GM13976 (cell line): ENCODE measurements at regions not wholly inside any gene's neighbourhood (a gene's known extent, or its start where the extent isn't known, plus 50 kb on each side); places are given as distances from the start of the nearest gene placed in this dataset.

Experiments
- DNase-seq: peaks from one replicate; pipeline ENCODE4 v3.0.0; 2012; ENCODE audit warnings: low spot score
- in situ Hi-C: fragments of 300-500 bp; cut with MboI; formaldehyde crosslinking; loops from one replicate; pipeline ENCODE4 v1.12.0; 2022; ENCODE audit warnings: low sequenced_read_pairs, mixed read lengths, inconsistent platforms; ENCODE audit not compliant: unreplicated experiment
- TF ChIP-seq, protein P1 (sequence below): IDR thresholded peaks from 2 replicates; pipeline ENCODE4 v1.5.1; 2012; ENCODE audit warnings: borderline replicate concordance, mild to moderate bottlenecking; ENCODE audit not compliant: insufficient read depth; ENCODE audit errors: extremely low read depth, missing control alignments, control extremely low read depth

DNA sequence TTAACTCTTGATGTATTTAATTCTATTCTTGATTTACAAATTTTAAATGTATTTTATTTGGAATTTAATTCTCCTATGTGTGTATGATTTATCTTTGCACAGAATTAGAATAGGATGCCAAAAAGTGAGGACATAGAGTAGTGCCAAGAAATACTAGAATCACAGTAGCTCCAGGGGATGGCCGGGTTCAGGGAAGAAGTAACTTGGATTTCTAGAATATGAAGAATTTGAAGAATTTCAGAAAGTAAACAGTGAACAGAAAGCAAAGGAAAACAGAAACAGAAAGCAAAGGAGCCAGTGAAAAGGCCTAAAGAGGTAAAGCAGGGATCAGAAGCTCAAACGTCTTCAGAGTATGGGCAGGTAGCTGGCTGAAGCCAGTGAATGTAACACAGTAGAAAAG lies 1187.6 kb downstream of the RPA4 start:
- in situ Hi-C loops = no loop called here
- TF ChIP-seq, protein P1, sequence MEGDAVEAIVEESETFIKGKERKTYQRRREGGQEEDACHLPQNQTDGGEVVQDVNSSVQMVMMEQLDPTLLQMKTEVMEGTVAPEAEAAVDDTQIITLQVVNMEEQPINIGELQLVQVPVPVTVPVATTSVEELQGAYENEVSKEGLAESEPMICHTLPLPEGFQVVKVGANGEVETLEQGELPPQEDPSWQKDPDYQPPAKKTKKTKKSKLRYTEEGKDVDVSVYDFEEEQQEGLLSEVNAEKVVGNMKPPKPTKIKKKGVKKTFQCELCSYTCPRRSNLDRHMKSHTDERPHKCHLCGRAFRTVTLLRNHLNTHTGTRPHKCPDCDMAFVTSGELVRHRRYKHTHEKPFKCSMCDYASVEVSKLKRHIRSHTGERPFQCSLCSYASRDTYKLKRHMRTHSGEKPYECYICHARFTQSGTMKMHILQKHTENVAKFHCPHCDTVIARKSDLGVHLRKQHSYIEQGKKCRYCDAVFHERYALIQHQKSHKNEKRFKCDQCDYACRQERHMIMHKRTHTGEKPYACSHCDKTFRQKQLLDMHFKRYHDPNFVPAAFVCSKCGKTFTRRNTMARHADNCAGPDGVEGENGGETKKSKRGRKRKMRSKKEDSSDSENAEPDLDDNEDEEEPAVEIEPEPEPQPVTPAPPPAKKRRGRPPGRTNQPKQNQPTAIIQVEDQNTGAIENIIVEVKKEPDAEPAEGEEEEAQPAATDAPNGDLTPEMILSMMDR = no peak

DNA sequence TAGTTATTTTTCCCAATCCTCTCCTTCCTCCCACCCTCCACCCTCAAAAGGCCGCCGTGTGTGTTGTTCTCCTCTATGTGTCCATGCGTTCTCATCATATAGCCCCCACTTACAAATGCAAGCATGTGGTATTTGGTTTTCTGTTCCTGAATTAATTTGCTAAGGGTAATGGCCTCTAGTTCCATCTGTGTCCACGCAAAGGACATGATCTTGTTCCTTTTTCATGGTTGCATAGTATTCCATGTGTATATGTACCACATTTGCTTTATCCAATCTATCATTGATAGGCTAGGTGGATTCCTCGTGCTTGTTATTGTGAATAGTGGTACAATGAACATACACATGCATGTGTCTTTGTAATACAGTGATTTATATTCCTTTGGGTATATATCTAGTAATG lies 1193.7 kb downstream of the RPA4 start:
- in situ Hi-C loops = no loop called here
- no peak for DNase-seq

More for the DNA sequence above, 1187.6 kb downstream of the RPA4 start:
- no peak for DNase-seq

DNA sequence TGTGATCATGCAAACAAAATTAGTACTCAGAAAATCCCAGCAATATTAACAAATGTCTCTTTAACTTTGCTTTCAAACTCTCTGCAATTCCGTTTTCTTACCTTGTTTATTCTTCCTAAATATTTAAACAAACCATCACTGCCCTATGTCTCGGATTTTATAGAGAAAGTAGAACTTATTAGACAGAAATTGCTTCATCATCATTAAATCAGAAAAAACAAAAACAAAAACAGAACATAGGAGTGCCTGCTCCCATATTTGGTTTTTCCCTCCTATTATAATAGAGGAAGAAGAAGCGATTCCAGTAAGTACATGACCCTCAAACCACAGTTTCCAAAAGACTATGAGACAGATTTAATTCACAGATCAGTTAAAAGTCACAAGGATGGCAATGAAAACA lies 1228.0 kb downstream of the RPA4 start:
- in situ Hi-C loops = no loop called here
- no peak for DNase-seq
- TF ChIP-seq, protein P1 = no peak

More for the DNA sequence above, 1193.7 kb downstream of the RPA4 start:
- TF ChIP-seq, protein P1 = no peak

DNA sequence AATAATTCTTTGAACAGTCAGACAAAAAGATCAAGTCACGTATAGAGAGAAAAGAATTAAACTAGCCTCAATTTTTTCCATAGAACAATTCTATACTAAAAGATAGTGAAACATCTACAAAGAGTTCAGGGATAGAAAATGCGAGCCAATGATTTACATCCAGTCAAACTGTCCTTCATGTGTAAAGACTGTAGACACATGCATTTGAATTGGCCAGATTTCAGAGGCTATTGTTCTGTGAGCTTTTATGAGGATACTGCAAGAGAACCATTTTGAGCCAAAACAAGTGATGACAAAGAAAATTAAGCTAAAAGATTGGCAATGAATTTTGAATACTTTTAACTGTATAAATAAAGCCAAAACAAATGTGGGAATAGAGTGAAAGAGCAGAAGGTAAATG lies 1230.3 kb downstream of the RPA4 start:
- TF ChIP-seq, protein P1 = no peak
- in situ Hi-C loops = no loop called here
- no peak for DNase-seq

DNA sequence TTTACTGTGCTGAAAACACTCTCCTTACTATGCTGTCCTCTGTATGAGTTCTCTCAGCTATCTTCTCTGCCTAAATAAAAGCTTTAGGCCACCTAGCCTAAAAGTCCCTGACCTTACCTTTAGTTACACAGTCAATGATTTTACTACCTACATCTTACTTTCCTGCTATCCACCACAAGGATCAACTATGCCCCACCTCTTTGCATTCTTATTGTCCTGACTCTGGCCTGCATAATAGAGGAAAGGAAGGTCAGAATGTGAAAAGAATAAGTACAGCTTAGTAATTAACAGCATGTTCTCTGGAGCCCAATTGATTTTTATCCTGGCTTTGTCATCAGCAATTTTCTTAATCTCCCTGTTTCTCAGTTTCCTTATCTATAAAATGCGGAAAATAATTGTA lies 1257.8 kb downstream of the RPA4 start:
- TF ChIP-seq, protein P1 = no peak
- in situ Hi-C loops = no loop called here
- no peak for DNase-seq

DNA sequence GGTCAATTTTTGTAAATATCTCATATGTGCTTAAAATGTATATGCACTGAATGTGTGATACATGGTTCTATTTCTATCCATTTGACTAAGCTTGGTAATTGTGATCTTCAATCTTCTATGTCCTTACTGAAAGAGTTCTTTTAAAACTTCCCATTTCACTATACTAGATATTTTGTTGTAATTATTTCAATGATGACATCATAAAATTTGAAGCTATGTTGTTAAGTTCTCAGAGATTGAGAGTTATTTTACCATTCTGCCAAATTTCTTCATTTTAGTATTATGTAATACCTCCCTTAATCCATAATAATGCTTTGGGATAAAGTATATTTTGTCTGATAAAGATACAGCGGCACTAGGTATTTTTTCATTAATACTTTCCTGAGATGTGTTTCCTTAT lies 1307.3 kb downstream of the RPA4 start:
- TF ChIP-seq, protein P1 = no peak
- in situ Hi-C loops = no loop called here
- DNase-seq = no peak

DNA sequence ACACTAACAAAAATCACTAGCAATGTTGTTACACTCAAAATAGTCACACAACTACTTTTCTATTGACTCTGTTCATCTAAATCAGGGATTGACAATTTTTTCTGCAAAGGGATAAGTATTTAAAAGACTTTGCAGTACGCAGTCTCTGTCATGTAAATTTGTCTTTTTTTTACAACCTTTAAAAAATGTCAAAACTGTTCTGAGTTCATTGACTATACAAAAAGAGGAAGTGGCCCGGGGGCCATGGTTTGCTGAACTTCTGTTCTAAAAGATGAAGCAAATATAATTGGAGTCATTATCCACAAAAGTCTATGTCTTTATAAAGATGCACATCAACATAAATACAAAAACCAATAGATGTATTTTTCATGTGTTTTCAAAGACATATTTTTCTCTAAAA lies 1310.3 kb downstream of the RPA4 start:
- TF ChIP-seq, protein P1 = no peak
- in situ Hi-C loops = no loop called here

More for the DNA sequence above, 1310.3 kb downstream of the RPA4 start:
- DNase-seq = no peak
